ENCODE measurements at regions not wholly inside any gene's neighbourhood (a gene's known extent, or its start where the extent isn't known, plus 50 kb on each side); places are given as distances from the start of the nearest gene placed in this dataset.

DNA sequence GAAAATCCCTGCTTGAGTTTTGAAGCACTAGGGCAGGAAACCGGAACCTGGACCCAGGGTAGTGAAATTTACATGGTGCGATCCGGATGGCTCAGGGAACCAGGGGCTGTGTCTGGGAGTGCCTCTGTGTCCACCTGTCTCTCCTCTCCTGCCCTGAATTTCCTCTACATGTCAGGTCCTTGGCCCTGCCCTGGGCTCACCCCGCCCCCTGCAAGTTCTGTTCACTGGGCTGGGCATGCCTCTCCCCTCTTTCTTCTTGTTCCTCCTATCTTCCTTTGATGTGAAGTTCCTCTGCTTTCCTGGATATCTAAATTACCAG is 435.9 kb upstream of the RBMS3 start:
- H3K4me1 Mint-ChIP-seq (ENCODE audit: low read depth) = peaks cover 11% of the 10 kb centered on the region
- H3K9me3 Mint-ChIP-seq = no peaks in the 10 kb centered on the region
- no peak overlapping the region for H3K27ac Mint-ChIP-seq
- no peaks in the 10 kb centered on the region for H3K36me3 Mint-ChIP-seq (ENCODE audit: low read depth)
- H3K27me3 Mint-ChIP-seq = no peaks in the 10 kb centered on the region
- no peak overlapping the region for H3K4me3 Mint-ChIP-seq

DNA sequence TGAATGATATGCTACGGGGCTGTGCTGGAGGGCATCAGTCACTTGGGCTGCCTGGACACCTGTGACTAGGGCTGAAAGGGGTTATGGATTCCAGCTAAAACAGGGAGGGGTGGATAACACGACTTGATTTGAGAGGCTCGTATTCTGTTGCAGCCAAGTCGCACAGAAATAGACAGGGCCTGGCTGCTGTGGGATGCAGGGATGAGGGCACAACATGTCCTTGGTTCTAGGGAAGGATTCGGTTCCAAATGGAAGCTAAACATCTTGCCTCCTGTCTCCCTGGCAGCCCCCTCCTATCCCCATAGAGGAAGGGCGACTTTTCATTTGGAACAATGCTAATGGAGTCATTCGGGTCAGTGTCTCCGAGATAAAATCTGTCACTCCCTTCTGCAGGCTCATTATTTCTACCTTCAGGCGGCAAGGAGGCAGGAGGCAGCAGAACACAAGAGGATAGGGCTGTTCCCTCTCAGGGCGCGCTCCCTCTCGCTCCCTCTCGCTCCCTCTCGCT is 433.8 kb upstream of the RBMS3 start:
- H3K4me1 Mint-ChIP-seq (ENCODE audit: low read depth) = no peaks in the 10 kb centered on the region
- no peaks in the 10 kb centered on the region for H3K36me3 Mint-ChIP-seq (ENCODE audit: low read depth)
- H3K27me3 Mint-ChIP-seq = no peaks in the 10 kb centered on the region
- no peaks in the 10 kb centered on the region for H3K9me3 Mint-ChIP-seq
- H3K27ac Mint-ChIP-seq = no peak overlapping the region
- no peak overlapping the region for H3K4me3 Mint-ChIP-seq

DNA sequence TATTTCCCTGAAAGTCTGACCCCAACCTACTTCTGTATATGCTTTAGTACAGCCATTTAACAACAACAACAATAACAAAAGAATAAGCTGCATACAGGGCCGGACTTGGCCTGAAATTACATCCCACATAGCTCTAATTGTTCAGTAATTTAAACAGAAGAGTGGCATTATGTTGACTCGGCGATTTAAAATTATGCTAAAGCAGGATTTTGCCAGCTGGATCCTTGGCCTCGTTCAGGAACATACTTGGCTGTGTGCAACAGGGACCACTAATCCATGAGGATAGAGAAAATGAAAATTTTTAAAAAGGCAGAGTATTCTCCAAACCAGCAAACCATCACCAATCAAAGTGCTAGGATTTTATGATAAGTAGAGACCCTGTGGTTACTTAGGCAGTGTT is 433.1 kb upstream of the RBMS3 start:
- Mint-ChIP-seq H3K36me3 (ENCODE audit: low read depth) (no peaks in the 10 kb centered on the region), H3K4me3 (no peak overlapping the region), H3K4me1 (ENCODE audit: low read depth) (no peaks in the 10 kb centered on the region), H3K9me3 (no peaks in the 10 kb centered on the region), H3K27ac (no peak overlapping the region), H3K27me3 (no peaks in the 10 kb centered on the region)

- Mint-ChIP-seq H3K9me3 (no peaks in the 10 kb centered on the region), H3K4me3 (no peak overlapping the region), H3K27ac (no peak overlapping the region), H3K36me3 (ENCODE audit: low read depth) (no peaks in the 10 kb centered on the region), H3K4me1 (ENCODE audit: low read depth) (no peaks in the 10 kb centered on the region), H3K27me3 (no peaks in the 10 kb centered on the region)
Measured at GRCh38 chr3:28850186-28850585, 430.7 kb upstream of the RBMS3 start.

DNA sequence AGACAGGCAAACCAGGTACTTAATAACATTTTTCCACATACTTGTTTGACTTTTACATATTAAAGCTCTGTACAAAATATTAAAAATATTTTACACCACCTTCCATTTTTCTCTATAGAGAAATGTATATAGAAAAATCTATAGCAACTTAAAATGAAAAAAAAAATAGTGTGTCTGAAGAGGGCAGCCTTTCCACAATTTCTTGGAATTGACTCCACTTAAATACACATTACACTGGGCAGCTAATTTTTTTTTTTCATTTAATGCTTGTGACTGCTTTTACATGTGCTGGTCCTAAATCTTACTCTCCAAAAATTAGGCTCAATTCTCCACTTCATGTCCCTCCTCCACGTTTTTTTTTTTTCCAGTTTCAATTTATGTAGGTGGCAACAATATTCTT is 427.0 kb upstream of the RBMS3 start:
- no peak overlapping the region for H3K27ac Mint-ChIP-seq
- no peaks in the 10 kb centered on the region for H3K36me3 Mint-ChIP-seq (ENCODE audit: low read depth)
- H3K9me3 Mint-ChIP-seq = no peaks in the 10 kb centered on the region
- H3K4me1 Mint-ChIP-seq (ENCODE audit: low read depth) = no peaks in the 10 kb centered on the region
- no peaks in the 10 kb centered on the region for H3K27me3 Mint-ChIP-seq
- H3K4me3 Mint-ChIP-seq = no peak overlapping the region

- Mint-ChIP-seq H3K27ac (no peak overlapping the region), H3K36me3 (ENCODE audit: low read depth) (no peaks in the 10 kb centered on the region), H3K4me3 (no peak overlapping the region), H3K4me1 (ENCODE audit: low read depth) (no peaks in the 10 kb centered on the region), H3K9me3 (no peaks in the 10 kb centered on the region), H3K27me3 (no peaks in the 10 kb centered on the region)
Measured at GRCh38 chr3:28856796-28857195, 424.1 kb upstream of the RBMS3 start.

- H3K9me3 Mint-ChIP-seq = no peaks in the 10 kb centered on the region
- H3K27ac Mint-ChIP-seq = no peak overlapping the region
- no peaks in the 10 kb centered on the region for H3K36me3 Mint-ChIP-seq (ENCODE audit: low read depth)
- H3K27me3 Mint-ChIP-seq = no peaks in the 10 kb centered on the region
- no peaks in the 10 kb centered on the region for H3K4me1 Mint-ChIP-seq (ENCODE audit: low read depth)
- no peak overlapping the region for H3K4me3 Mint-ChIP-seq
Measured at GRCh38 chr3:28859897-28860296, 421.0 kb upstream of the RBMS3 start.

- no peaks in the 10 kb centered on the region for H3K36me3 Mint-ChIP-seq (ENCODE audit: low read depth)
- H3K4me3 Mint-ChIP-seq = no peak overlapping the region
- H3K27ac Mint-ChIP-seq = no peak overlapping the region
- H3K9me3 Mint-ChIP-seq = no peaks in the 10 kb centered on the region
- H3K27me3 Mint-ChIP-seq = no peaks in the 10 kb centered on the region
- H3K4me1 Mint-ChIP-seq (ENCODE audit: low read depth) = no peaks in the 10 kb centered on the region
Measured at GRCh38 chr3:28860307-28860706, 420.6 kb upstream of the RBMS3 start.

- H3K27ac Mint-ChIP-seq = no peak overlapping the region
- H3K4me1 Mint-ChIP-seq (ENCODE audit: low read depth) = no peaks in the 10 kb centered on the region
- H3K36me3 Mint-ChIP-seq (ENCODE audit: low read depth) = no peaks in the 10 kb centered on the region
- no peaks in the 10 kb centered on the region for H3K9me3 Mint-ChIP-seq
- H3K4me3 Mint-ChIP-seq = no peak overlapping the region
- H3K27me3 Mint-ChIP-seq = no peaks in the 10 kb centered on the region
Measured at GRCh38 chr3:28863186-28863585, 417.7 kb upstream of the RBMS3 start.

GRCh38 chr3:28867836-28868235 is 413.0 kb upstream of the RBMS3 start:
- Mint-ChIP-seq H3K9me3 (peaks cover 3% of the 10 kb centered on the region), H3K27me3 (no peaks in the 10 kb centered on the region), H3K4me3 (no peak overlapping the region), H3K4me1 (ENCODE audit: low read depth) (no peaks in the 10 kb centered on the region), H3K36me3 (ENCODE audit: low read depth) (no peaks in the 10 kb centered on the region), H3K27ac (no peak overlapping the region)

DNA sequence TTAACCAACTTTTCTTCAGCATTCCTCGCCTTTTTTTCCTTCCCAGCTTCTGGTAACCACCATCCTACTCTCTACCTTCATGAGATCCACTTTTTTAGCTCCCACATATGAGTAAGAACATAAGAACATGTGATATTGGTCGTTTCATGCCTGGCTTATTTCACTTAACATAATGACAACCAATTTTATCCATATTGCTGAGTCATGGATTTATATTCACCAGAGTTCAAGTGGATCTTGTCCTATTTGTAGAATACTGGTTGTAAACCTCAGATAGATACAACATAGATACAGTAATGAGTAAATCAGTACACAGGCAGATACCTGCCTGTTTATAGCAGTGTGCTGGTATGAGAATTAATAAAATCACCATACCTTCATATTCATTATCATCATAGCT is 412.0 kb upstream of the RBMS3 start:
- Mint-ChIP-seq H3K27me3 (no peaks in the 10 kb centered on the region), H3K36me3 (ENCODE audit: low read depth) (no peaks in the 10 kb centered on the region), H3K4me1 (ENCODE audit: low read depth) (no peaks in the 10 kb centered on the region), H3K27ac (no peak overlapping the region), H3K4me3 (no peak overlapping the region), H3K9me3 (peaks cover 3% of the 10 kb centered on the region)

DNA sequence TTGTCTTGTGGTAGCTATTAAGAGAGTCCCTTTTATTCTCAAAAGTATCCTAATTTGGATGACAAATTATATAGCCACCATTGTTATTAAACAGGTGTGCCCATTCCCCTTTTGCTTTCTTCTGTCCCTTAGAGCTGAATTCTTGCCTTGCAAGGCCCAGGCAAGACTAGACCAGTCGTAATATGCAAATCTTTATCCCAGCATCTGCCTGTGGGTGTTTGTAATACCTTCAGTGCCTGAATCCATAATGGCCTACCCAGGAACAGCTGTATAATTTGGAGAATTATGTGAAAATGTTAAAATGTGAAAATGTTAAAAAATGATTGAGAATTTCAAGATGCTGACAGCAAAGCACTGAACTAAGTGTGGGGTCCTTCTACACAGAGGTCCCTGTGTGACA is 403.0 kb upstream of the RBMS3 start:
- peaks cover 6% of the 10 kb centered on the region for H3K9me3 Mint-ChIP-seq
- H3K36me3 Mint-ChIP-seq (ENCODE audit: low read depth) = no peaks in the 10 kb centered on the region
- no peaks in the 10 kb centered on the region for H3K4me1 Mint-ChIP-seq (ENCODE audit: low read depth)
- H3K4me3 Mint-ChIP-seq = no peak overlapping the region
- H3K27ac Mint-ChIP-seq = no peak overlapping the region
- H3K27me3 Mint-ChIP-seq = peaks cover 3% of the 10 kb centered on the region

- no peak overlapping the region for H3K4me3 Mint-ChIP-seq
- no peaks in the 10 kb centered on the region for H3K4me1 Mint-ChIP-seq (ENCODE audit: low read depth)
- H3K9me3 Mint-ChIP-seq = no peaks in the 10 kb centered on the region
- H3K27me3 Mint-ChIP-seq = no peaks in the 10 kb centered on the region
- H3K36me3 Mint-ChIP-seq (ENCODE audit: low read depth) = no peaks in the 10 kb centered on the region
- no peak overlapping the region for H3K27ac Mint-ChIP-seq
Measured at GRCh38 chr3:28890373-28890772, 390.5 kb upstream of the RBMS3 start.

DNA sequence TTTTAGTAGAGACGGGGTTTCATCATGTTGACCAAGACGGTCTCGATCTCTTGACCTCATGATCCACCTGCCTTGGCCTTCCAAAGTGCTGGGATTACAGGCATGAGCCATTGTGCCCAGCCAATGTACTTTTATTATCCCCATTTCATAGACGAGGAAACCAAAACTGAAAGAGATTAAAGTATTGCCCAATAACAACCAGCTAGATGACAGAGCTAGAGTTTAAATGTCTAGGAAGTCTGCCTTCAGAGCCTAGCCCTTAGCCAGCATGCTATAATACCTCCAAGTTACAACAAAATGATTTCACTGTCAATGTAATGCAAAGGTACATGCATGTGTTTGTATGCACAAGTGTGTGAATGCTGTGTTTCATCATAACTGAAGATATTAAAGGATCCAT is 389.4 kb upstream of the RBMS3 start:
- Mint-ChIP-seq H3K27me3 (no peaks in the 10 kb centered on the region), H3K4me3 (no peak overlapping the region), H3K9me3 (no peaks in the 10 kb centered on the region), H3K27ac (no peak overlapping the region), H3K4me1 (ENCODE audit: low read depth) (no peaks in the 10 kb centered on the region), H3K36me3 (ENCODE audit: low read depth) (no peaks in the 10 kb centered on the region)

- H3K27me3 Mint-ChIP-seq = no peaks in the 10 kb centered on the region
- no peaks in the 10 kb centered on the region for H3K36me3 Mint-ChIP-seq (ENCODE audit: low read depth)
- H3K27ac Mint-ChIP-seq = no peak overlapping the region
- peaks cover 4% of the 10 kb centered on the region for H3K9me3 Mint-ChIP-seq
- H3K4me1 Mint-ChIP-seq (ENCODE audit: low read depth) = no peaks in the 10 kb centered on the region
- no peak overlapping the region for H3K4me3 Mint-ChIP-seq
Measured at GRCh38 chr3:28900301-28900700, 380.6 kb upstream of the RBMS3 start.

GRCh38 chr3:28901018-28901417 is 379.9 kb upstream of the RBMS3 start:
- Mint-ChIP-seq H3K36me3 (ENCODE audit: low read depth) (no peaks in the 10 kb centered on the region), H3K4me3 (no peak overlapping the region), H3K9me3 (peaks cover 4% of the 10 kb centered on the region), H3K27ac (no peak overlapping the region), H3K27me3 (no peaks in the 10 kb centered on the region), H3K4me1 (ENCODE audit: low read depth) (no peaks in the 10 kb centered on the region)

DNA sequence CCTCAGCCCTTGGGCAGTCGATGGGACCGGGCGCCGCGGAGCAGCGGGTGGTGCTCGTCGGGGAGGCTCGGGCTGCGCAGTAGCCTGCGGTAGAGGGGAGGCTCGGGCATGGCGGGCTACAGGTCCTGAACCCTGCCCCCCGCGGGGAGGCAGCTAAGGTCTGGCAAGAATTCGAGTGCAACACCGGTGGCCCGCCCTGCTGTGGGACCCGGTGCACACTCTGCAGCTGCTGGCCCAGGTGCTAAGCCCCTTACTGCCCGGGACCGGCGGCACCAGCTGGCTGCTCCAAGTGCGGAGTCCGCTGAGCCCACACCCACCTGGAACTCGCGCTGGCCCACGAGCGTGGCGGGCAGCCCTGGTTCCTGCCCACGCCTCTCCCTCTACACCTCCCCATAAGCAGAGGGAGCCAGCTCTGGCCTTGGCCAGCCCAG is 377.7 kb upstream of the RBMS3 start:
- H3K4me1 Mint-ChIP-seq (ENCODE audit: low read depth) = no peaks in the 10 kb centered on the region
- H3K9me3 Mint-ChIP-seq = peaks cover 4% of the 10 kb centered on the region
- no peaks in the 10 kb centered on the region for H3K36me3 Mint-ChIP-seq (ENCODE audit: low read depth)
- no peaks in the 10 kb centered on the region for H3K27me3 Mint-ChIP-seq
- H3K27ac Mint-ChIP-seq = no peak overlapping the region
- no peak overlapping the region for H3K4me3 Mint-ChIP-seq

All from stimulated activated naive CD8-positive, alpha-beta T cell treated with anti-CD3 and anti-CD28 coated beads, Interleukin-15, Interleukin-2, amounts not matched to agents 100 ng/mL and 50 ng/mL, for 24 hours (primary cell).